GM12891 (cell line): ENCODE measurements at regions not wholly inside any gene's neighbourhood (a gene's known extent, or its start where the extent isn't known, plus 50 kb on each side); places are given as distances from the start of the nearest gene placed in this dataset.

Experiments
- DNase-seq: peaks from one replicate; pipeline ENCODE4 v3.0.0; 2011; ENCODE audit warnings: low spot score; ENCODE audit not compliant: insufficient read length
- FAIRE-seq: peaks from 2 replicates; lab custom pipeline; 2011; peaks lifted over from hg19 to GRCh38; lab: Jason Lieb, UNC
- PAX5 ChIP-seq: IDR thresholded peaks from 2 replicates; pipeline ENCODE4 v1.6.1; 2011; ENCODE audit warnings: low read length, moderate library complexity, mild to moderate bottlenecking; ENCODE audit not compliant: insufficient read depth, severe bottlenecking
- POLR2A ChIP-seq: IDR thresholded peaks from 2 replicates; pipeline ENCODE4 v1.6.1; 2011; ENCODE audit warnings: low read depth, low read length, control low read depth
- POLR2AphosphoS5 ChIP-seq: IDR thresholded peaks from 2 replicates; pipeline ENCODE4 v1.6.1; 2011; ENCODE audit warnings: low read depth, low read length, control low read depth
- POU2F2 ChIP-seq: IDR thresholded peaks from 2 replicates; pipeline ENCODE4 v1.6.1; 2011; ENCODE audit warnings: low read depth, mild to moderate bottlenecking, control low read depth, low read length, moderate library complexity
- SPI1 ChIP-seq: IDR thresholded peaks from 2 replicates; pipeline ENCODE4 v1.6.1; 2011; ENCODE audit warnings: low read depth, low read length, control low read depth
- TAF1 ChIP-seq: IDR thresholded peaks from 2 replicates; pipeline ENCODE4 v1.6.1; 2011; ENCODE audit warnings: low read depth, low read length, control low read depth

GRCh38 chr2:147684903-147685302 is 159.9 kb upstream of the ACVR2A start:
- DNase-seq (no peak), FAIRE-seq (no peak)
- TF ChIP-seq POU2F2 (no peak), SPI1 (no peak), POLR2A (no peak), POLR2AphosphoS5 (no peak), PAX5 (no peak), TAF1 (no peak)

- FAIRE-seq (no peak), DNase-seq (no peak)
These were observed 161.4 kb upstream of the ACVR2A start for GRCh38 chr2:147683380-147683779.

GRCh38 chr2:147681093-147681492 is 163.7 kb upstream of the ACVR2A start:
- FAIRE-seq (no peak), DNase-seq (no peak)
- TF ChIP-seq SPI1 (no peak), PAX5 (no peak), TAF1 (no peak), POLR2AphosphoS5 (no peak), POLR2A (no peak), POU2F2 (no peak)

More at GRCh38 chr2:147683380-147683779, 161.4 kb upstream of the ACVR2A start:
- no peak for TF ChIP-seq POLR2AphosphoS5
- no peak for TF ChIP-seq PAX5
- TF ChIP-seq POLR2A = no peak
- TF ChIP-seq POU2F2 = no peak
- TF ChIP-seq TAF1 = no peak
- TF ChIP-seq SPI1 = no peak

- DNase-seq (no peak), FAIRE-seq (no peak)
- no peak for TF ChIP-seq POLR2AphosphoS5
- TF ChIP-seq PAX5 = no peak
- no peak for TF ChIP-seq SPI1
- TF ChIP-seq TAF1 = no peak
- no peak for TF ChIP-seq POU2F2
- TF ChIP-seq POLR2A = no peak
These were observed 164.8 kb upstream of the ACVR2A start for GRCh38 chr2:147679955-147680531.

GRCh38 chr2:147679191-147679954 is 165.5 kb upstream of the ACVR2A start:
- TF ChIP-seq TAF1 (no peak), POU2F2 (no peak), PAX5 (no peak), POLR2AphosphoS5 (no peak), POLR2A (no peak), SPI1 (no peak)
- FAIRE-seq (no peak), DNase-seq (no peak)

- no peak for FAIRE-seq
- TF ChIP-seq TAF1 (no peak), PAX5 (no peak), SPI1 (no peak), POLR2AphosphoS5 (no peak), POU2F2 (no peak), POLR2A (no peak)
These were observed 179.7 kb upstream of the ACVR2A start for GRCh38 chr2:147665105-147665504.

GRCh38 chr2:147663962-147664361 is 180.9 kb upstream of the ACVR2A start:
- TF ChIP-seq PAX5 (no peak), POU2F2 (no peak), TAF1 (no peak), SPI1 (no peak), POLR2A (no peak), POLR2AphosphoS5 (no peak)
- no peak for FAIRE-seq
- no peak for DNase-seq

More at GRCh38 chr2:147665105-147665504, 179.7 kb upstream of the ACVR2A start:
- no peak for DNase-seq

GRCh38 chr2:147663153-147663961 is 181.5 kb upstream of the ACVR2A start:
- FAIRE-seq = peak; percentile 79

GRCh38 chr2:147662221-147662620 is 182.6 kb upstream of the ACVR2A start:
- DNase-seq (no peak), FAIRE-seq (no peak)
- TF ChIP-seq SPI1 (no peak), POU2F2 (no peak), POLR2AphosphoS5 (no peak), PAX5 (no peak), TAF1 (no peak), POLR2A (no peak)

More at GRCh38 chr2:147663153-147663961, 181.5 kb upstream of the ACVR2A start:
- DNase-seq = no peak
- TF ChIP-seq PAX5 (no peak), POLR2AphosphoS5 (no peak), POU2F2 (no peak), POLR2A (no peak), TAF1 (no peak), SPI1 (no peak)
